Mesenchymal stem cell (in vitro differentiated cells and primary cell): ENCODE measurements at regions not wholly inside any gene's neighbourhood (a gene's known extent, or its start where the extent isn't known, plus 50 kb on each side); places are given as distances from the start of the nearest gene placed in this dataset.

ENCODE experiments used
- DNase-seq: peaks from one replicate; pipeline ENCODE4 v3.0.0-alpha.2; 2013
- H2AFZ ChIP-seq: one replicate; pipeline ENCODE4 v1.6.1; 2013; ENCODE audit warnings: low read depth, mild to moderate bottlenecking, control low read depth, inconsistent platforms, low read length, moderate library complexity
- H2AK5ac ChIP-seq: 2 replicates; pipeline ENCODE4 v1.6.1; 2013; ENCODE audit warnings: low read length, moderate library complexity, mild to moderate bottlenecking, inconsistent platforms; ENCODE audit not compliant: severe bottlenecking
- H2BK120ac ChIP-seq: one replicate; pipeline ENCODE4 v1.6.1; 2013; ENCODE audit warnings: low read depth, mild to moderate bottlenecking, inconsistent platforms, low read length, moderate library complexity
- H2BK12ac ChIP-seq, 2 experiments: one replicate each; pipeline ENCODE4 v1.6.1; 2013; ENCODE audit warnings: inconsistent platforms in 2 of 2, low read length in 2 of 2, mild to moderate bottlenecking in 2 of 2, moderate library complexity in 2 of 2, control low read depth in 1 of 2
- H2BK15ac ChIP-seq: one replicate; pipeline ENCODE4 v1.6.1; 2013; ENCODE audit warnings: mild to moderate bottlenecking, low read depth, inconsistent platforms; ENCODE audit not compliant: poor library complexity, severe bottlenecking
- H2BK5ac ChIP-seq: 2 replicates; pipeline ENCODE4 v1.6.1; 2013; ENCODE audit warnings: low read depth, mild to moderate bottlenecking, low read length, control low read depth, inconsistent platforms; ENCODE audit not compliant: poor library complexity, severe bottlenecking
- H3K14ac ChIP-seq, 2 experiments: one replicate each; pipeline ENCODE4 v1.6.1; 2013; ENCODE audit warnings: inconsistent platforms in 2 of 2, low read length in 2 of 2, control low read depth in 1 of 2, mild to moderate bottlenecking in 1 of 2, moderate library complexity in 1 of 2
- H3K18ac ChIP-seq, 2 experiments: one replicate each; pipeline ENCODE4 v1.6.1; 2013; ENCODE audit warnings: inconsistent platforms in 2 of 2, low read length in 2 of 2, control low read depth in 1 of 2, low read depth in 1 of 2, mild to moderate bottlenecking in 1 of 2
- H3K23ac ChIP-seq, 2 experiments: one replicate each; pipeline ENCODE4 v1.6.1; 2013; ENCODE audit warnings: inconsistent platforms in 2 of 2, low read length in 2 of 2, mild to moderate bottlenecking in 2 of 2, moderate library complexity in 2 of 2, control low read depth in 1 of 2
- H3K27ac ChIP-seq: 2 replicates; pipeline ENCODE4 v1.5.1; 2013; ENCODE audit warnings: mild to moderate bottlenecking, moderate library complexity, low read length, control low read depth, inconsistent platforms; ENCODE audit not compliant: poor library complexity, severe bottlenecking
- H3K27me3 ChIP-seq, 2 experiments: 2 replicates each; pipeline versions ENCODE4 v1.6.1 to v1.7.0; 2013; ENCODE audit warnings: low read length in 2 of 2, mild to moderate bottlenecking in 2 of 2, moderate library complexity in 2 of 2, control low read depth in 1 of 2, inconsistent platforms in 1 of 2; ENCODE audit not compliant: control insufficient read depth in 1 of 2, insufficient read depth in 1 of 2
- H3K36me3 ChIP-seq, 2 experiments: 2 replicates each; pipeline versions ENCODE4 v1.6.1 to v1.7.0; 2013; ENCODE audit warnings: low read length in 2 of 2, control low read depth in 1 of 2, inconsistent platforms in 1 of 2, low read depth in 1 of 2, mild to moderate bottlenecking in 1 of 2; ENCODE audit not compliant: insufficient read depth in 2 of 2, control insufficient read depth in 1 of 2
- H3K4ac ChIP-seq, 2 experiments: one replicate each; pipeline ENCODE4 v1.6.1; 2013; ENCODE audit warnings: inconsistent platforms in 2 of 2, low read length in 2 of 2, mild to moderate bottlenecking in 2 of 2, moderate library complexity in 2 of 2, control low read depth in 1 of 2, low read depth in 1 of 2
- H3K4me1 ChIP-seq: 2 replicates; pipeline ENCODE4 v1.6.1; 2013; ENCODE audit warnings: low read depth, low read length, control low read depth; ENCODE audit not compliant: control insufficient read depth, insufficient read depth
- H3K4me2 ChIP-seq: 2 replicates; pipeline ENCODE4 v1.6.1; 2013; ENCODE audit warnings: low read length, mild to moderate bottlenecking, inconsistent platforms; ENCODE audit not compliant: poor library complexity, severe bottlenecking
- H3K4me3 ChIP-seq, 2 experiments: 2 replicates each; pipeline versions ENCODE4 v1.5.1 to v1.7.0; 2013; ENCODE audit warnings: low read length in 2 of 2, mild to moderate bottlenecking in 2 of 2, control low read depth in 1 of 2, low read depth in 1 of 2; ENCODE audit not compliant: insufficient read depth in 1 of 2
- H3K79me1 ChIP-seq: replicated peaks from 2 replicates; pipeline ENCODE4 v1.6.1; 2013; ENCODE audit warnings: mild to moderate bottlenecking, control low read depth, low read length, inconsistent platforms; ENCODE audit not compliant: poor library complexity, severe bottlenecking
- H3K9ac ChIP-seq: 2 replicates; pipeline ENCODE4 v1.7.0; 2013; ENCODE audit warnings: mild to moderate bottlenecking, low read length, moderate library complexity
- H3K9me3 ChIP-seq: 2 replicates; pipeline ENCODE4 v1.7.0; 2013; ENCODE audit warnings: mild to moderate bottlenecking, low read length; ENCODE audit not compliant: control insufficient read depth
- H4K8ac ChIP-seq: one replicate; pipeline ENCODE4 v1.6.1; 2013; ENCODE audit warnings: inconsistent platforms, mild to moderate bottlenecking, low read length, moderate library complexity
- H4K91ac ChIP-seq: one replicate; pipeline ENCODE4 v1.6.1; 2013; ENCODE audit warnings: mild to moderate bottlenecking, low read length, inconsistent platforms
- WGBS: methylation state at CpG from one replicate; pipeline ENCODE4 v1.1.7; 2013; ENCODE audit warnings: mixed read lengths; 5-methylcytosine and 5-hydroxymethylcytosine counted together

DNA sequence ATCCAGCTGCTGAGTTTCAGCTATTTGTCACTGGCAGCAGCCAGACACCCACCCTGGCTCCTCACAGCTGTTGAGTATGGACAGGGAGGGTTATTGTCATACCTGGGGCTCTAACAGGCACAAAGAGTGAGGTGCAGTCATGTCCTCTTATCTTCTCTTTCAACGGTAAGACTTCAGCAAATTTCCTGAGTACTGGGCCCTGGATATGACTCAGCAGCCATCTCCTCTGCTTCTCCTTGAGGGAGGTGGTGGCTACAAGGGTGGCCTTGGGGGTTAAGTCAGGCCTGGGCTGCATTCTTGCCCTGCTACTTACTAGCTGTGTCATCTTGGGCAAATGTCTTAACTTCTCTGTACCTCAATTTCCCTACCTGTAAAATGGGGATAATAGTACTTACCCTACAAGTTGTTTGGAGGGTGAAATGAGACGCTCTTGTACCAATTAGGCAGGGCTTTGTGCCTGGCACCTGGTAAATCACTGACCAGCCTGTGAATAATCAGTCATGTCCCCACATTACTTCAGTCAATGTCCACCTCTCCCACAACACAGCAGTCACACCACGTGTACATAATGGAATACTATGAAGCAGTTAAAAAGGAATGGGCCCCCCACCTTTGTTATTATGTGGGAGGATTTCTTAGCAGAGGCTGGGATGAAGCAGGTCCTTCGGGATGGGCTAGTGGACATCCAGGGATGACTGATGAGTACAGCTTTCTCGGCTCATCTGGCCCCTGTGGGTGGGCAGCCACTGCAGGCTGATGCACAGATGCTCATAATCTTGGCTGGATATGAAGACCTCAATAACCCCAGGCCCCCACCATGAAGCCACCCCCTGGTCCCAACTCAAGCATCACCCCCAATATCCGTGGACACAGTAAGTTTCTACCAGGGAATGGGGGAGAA, 528.8 kb downstream of the SHQ1 start:
- DNase-seq, result peak; percentile 67
- no peak overlapping the region for H3K4ac ChIP-seq

DNA sequence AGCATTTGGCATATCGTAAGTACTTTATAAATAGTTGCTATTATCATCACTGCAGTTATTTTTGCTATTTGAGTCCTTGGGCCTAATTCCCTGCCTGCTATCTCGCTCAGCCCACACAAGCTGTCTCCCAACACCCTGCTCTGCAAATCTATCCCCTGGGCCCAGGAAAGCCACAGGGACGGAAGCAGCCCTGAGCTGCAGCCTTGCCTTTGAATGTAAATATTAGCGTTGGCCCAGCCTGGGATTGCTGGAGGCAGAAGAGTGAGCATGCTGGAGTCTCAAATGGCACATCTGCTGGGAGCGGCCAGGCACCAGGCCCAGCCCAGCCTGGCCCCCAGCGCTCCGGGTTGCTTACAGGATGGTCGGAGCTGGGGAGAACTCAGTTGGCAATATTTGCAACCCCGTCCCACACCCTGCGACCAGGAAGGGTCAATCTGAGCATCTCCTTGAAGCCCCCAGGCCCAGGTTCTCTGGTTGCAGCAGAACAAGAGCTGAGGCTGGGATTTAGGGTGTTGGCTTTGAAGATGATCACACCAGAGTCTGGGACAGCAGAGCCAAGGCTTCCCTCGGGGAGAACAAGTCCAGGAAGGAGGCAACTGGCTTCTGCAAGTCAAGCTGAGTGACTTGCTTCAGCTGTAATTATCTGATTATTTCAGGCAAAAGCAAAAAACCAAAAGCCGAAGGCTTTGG, 529.6 kb downstream of the SHQ1 start:
- Histone ChIP-seq H3K36me3 (no peaks in the 10 kb centered on the region), H2BK12ac (no peak overlapping the region), H3K27me3 (peaks cover 0 to 6% of the 10 kb centered on the region in 2 experiments), H2AK5ac (no peak overlapping the region), H3K4me2 (no peak overlapping the region), H3K14ac (no peak overlapping the region), H3K9me3 (no peaks in the 10 kb centered on the region), H2BK5ac (no peak overlapping the region), H3K27ac (no peak overlapping the region), H3K18ac (peak overlapping the region in 1 of 2 experiments; percentile 46), H3K4ac (peak overlapping the region in 1 of 2 experiments; percentile 38), H3K79me1 (no peaks in the 10 kb centered on the region), H3K9ac (no peak overlapping the region), H2AFZ (no peak overlapping the region), H3K4me1 (peaks cover 7% of the 10 kb centered on the region), H2BK15ac (no peak overlapping the region), H3K23ac (no peak overlapping the region), H4K8ac (no peak overlapping the region), H2BK120ac (no peak overlapping the region), H4K91ac (no peak overlapping the region), H3K4me3 (no peak overlapping the region)
- WGBS, result 83% methylated on average over 12 of the region's 12 CpGs
- DNase-seq, result peak; percentile 41

More for the DNA sequence above, 528.8 kb downstream of the SHQ1 start:
- H2BK15ac ChIP-seq, result no peak overlapping the region
- no peak overlapping the region for H2BK120ac ChIP-seq
- no peak overlapping the region for H2BK5ac ChIP-seq
- no peak overlapping the region for H3K23ac ChIP-seq
- H3K18ac ChIP-seq, result peak overlapping the region in 1 of 2 experiments; percentile 67
- H2BK12ac ChIP-seq, result no peak overlapping the region
- no peaks in the 10 kb centered on the region for H3K36me3 ChIP-seq
- no peak overlapping the region for H4K91ac ChIP-seq
- H3K79me1 ChIP-seq, result no peaks in the 10 kb centered on the region
- peaks cover 3 to 14% of the 10 kb centered on the region in 2 experiments for H3K27me3 ChIP-seq
- H3K27ac ChIP-seq, result no peak overlapping the region
- no peak overlapping the region for H3K14ac ChIP-seq
- no peaks in the 10 kb centered on the region for H3K9me3 ChIP-seq
- H2AFZ ChIP-seq, result no peak overlapping the region
- peaks cover 7% of the 10 kb centered on the region for H3K4me1 ChIP-seq
- 72% methylated on average over 5 of the region's 6 CpGs for WGBS
- no peak overlapping the region for H3K4me3 ChIP-seq
- H4K8ac ChIP-seq, result no peak overlapping the region
- no peak overlapping the region for H3K4me2 ChIP-seq
- H2AK5ac ChIP-seq, result no peak overlapping the region
- no peak overlapping the region for H3K9ac ChIP-seq

DNA sequence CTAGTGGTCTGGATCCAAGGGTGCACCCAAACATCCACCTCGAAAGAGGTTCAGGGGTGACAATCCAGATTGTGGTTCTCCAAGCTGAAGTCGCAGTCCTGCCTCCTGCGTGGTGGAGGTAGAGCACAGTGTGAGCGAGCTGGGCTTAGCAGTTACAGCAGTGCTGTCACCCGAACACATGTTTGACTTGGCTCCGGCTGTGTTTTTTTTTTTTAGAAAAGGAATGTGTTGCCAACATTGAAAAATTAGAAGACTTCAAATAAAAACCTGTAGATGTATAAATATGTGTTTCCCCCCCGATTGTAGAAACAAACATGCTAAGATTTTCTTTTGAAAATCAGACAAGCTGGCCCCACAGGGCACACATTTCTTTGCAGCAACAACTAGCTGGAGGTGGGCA, 530.8 kb downstream of the SHQ1 start:
- Histone ChIP-seq H3K4me1 (peaks cover 7% of the 10 kb centered on the region), H3K79me1 (no peaks in the 10 kb centered on the region), H2BK5ac (no peak overlapping the region), H3K23ac (no peak overlapping the region), H3K9me3 (no peaks in the 10 kb centered on the region), H4K91ac (no peak overlapping the region), H2BK120ac (no peak overlapping the region), H3K18ac (no peak overlapping the region), H2BK12ac (no peak overlapping the region), H2AK5ac (no peak overlapping the region), H3K36me3 (no peaks in the 10 kb centered on the region), H3K14ac (no peak overlapping the region), H2BK15ac (no peak overlapping the region), H3K4ac (no peak overlapping the region), H2AFZ (no peak overlapping the region), H3K9ac (no peak overlapping the region), H3K4me2 (no peak overlapping the region), H4K8ac (no peak overlapping the region), H3K27me3 (peaks cover 0 to under 1% of the 10 kb centered on the region in 2 experiments), H3K4me3 (no peak overlapping the region), H3K27ac (no peak overlapping the region)
- 96% methylated on average over 7 of the region's 7 CpGs for WGBS
- no peak for DNase-seq
